GM19023 (cell line): ENCODE measurements at regions not wholly inside any gene's neighbourhood (a gene's known extent, or its start where the extent isn't known, plus 50 kb on each side); places are given as distances from the start of the nearest gene placed in this dataset.
"Not testable (repeated sequence)": the region's sequence is repeated elsewhere in the genome, so short reads cannot be mapped to it uniquely, and the experiment has no call there.

Experiments
- ATAC-seq: cut with Tn5 transposase; IDR thresholded peaks from one replicate; pipeline ENCODE4 v1.9.1; 2021; ENCODE audit warnings: mild to moderate bottlenecking, moderate library complexity; ENCODE audit not compliant: unreplicated experiment

GRCh38 chr1:120658622-120659021 is 65.1 kb upstream of the NBPF26 start:
- ATAC-seq = not testable (repeated sequence)

GRCh38 chr1:120659133-120659532 is 64.6 kb upstream of the NBPF26 start:
- ATAC-seq = not testable (repeated sequence)

GRCh38 chr1:120664376-120665249 is 59.1 kb upstream of the NBPF26 start:
- ATAC-seq = not testable (repeated sequence)

- ATAC-seq = not testable (repeated sequence)
Measured at GRCh38 chr1:120665250-120665577, 58.5 kb upstream of the NBPF26 start.

- ATAC-seq = not testable (repeated sequence)
Measured at GRCh38 chr1:120668187-120668586, 55.6 kb upstream of the NBPF26 start.
